A673 (cell line): ENCODE measurements at regions not wholly inside any gene's neighbourhood (a gene's known extent, or its start where the extent isn't known, plus 50 kb on each side); places are given as distances from the start of the nearest gene placed in this dataset.

ENCODE experiments used
- BruUV-seq: library from RNA; stranded (reverse); fragments of 400-500 nt; replicated peaks from 2 replicates; lab custom pipeline; 2021; lab: Mats Ljungman, UMichigan
- CTCF ChIA-PET: fragments of 300-600 bp; sonication (Branson Sonifier 250); formaldehyde crosslinking; loops from one replicate; lab custom pipeline; 2022; ENCODE audit warnings: antibody characterized with exemption; lab: Charles Lee
- POLR2A ChIA-PET: fragments of 300-600 bp; sonication (Branson Sonifier 250); formaldehyde crosslinking; loops from one replicate; lab custom pipeline; 2022; ENCODE audit warnings: antibody characterized with exemption; ENCODE audit not compliant: low non-redundant PET; lab: Charles Lee
- DNase-seq: peaks from one replicate; pipeline ENCODE4 v3.0.0-alpha.2; 2015; ENCODE audit warnings: low spot score
- H3K27ac ChIP-seq: fragments of 200-600 bp; sonication (generic); 2 replicates; pipeline ENCODE4 v1.5.1; 2016; ENCODE audit warnings: mixed run types, low read depth, mild to moderate bottlenecking, mixed read lengths, antibody characterized with exemption, low read length; ENCODE audit not compliant: poor library complexity, severe bottlenecking
- H3K27me3 ChIP-seq: fragments of 200-600 bp; sonication (generic); replicated peaks from 2 replicates; pipeline ENCODE4 v1.6.1; 2017; ENCODE audit warnings: mixed run types, low read depth, mild to moderate bottlenecking, mixed read lengths, antibody characterized with exemption, low read length; ENCODE audit not compliant: insufficient read depth, poor library complexity
- H3K36me3 ChIP-seq: fragments of 200-600 bp; sonication (generic); 2 replicates; pipeline ENCODE4 v1.6.1; 2016; ENCODE audit warnings: mixed run types, mild to moderate bottlenecking, mixed read lengths, antibody characterized with exemption, low read length; ENCODE audit not compliant: insufficient read depth, poor library complexity, severe bottlenecking
- H3K4me1 ChIP-seq: fragments of 200-600 bp; sonication (generic); 2 replicates; pipeline ENCODE4 v1.6.1; 2017; ENCODE audit warnings: mixed run types, mild to moderate bottlenecking, mixed read lengths, antibody characterized with exemption, low read length; ENCODE audit not compliant: insufficient read depth, poor library complexity, severe bottlenecking
- H3K4me3 ChIP-seq: fragments of 200-600 bp; sonication (generic); 2 replicates; pipeline ENCODE4 v1.5.1; 2016; ENCODE audit warnings: low read depth, mixed run types, mild to moderate bottlenecking, mixed read lengths, low read length; ENCODE audit not compliant: poor library complexity, severe bottlenecking
- H3K9me3 ChIP-seq: fragments of 200-600 bp; sonication (generic); 2 replicates; pipeline ENCODE4 v1.6.1; 2016; ENCODE audit warnings: mixed run types, low read depth, mild to moderate bottlenecking, mixed read lengths, antibody characterized with exemption, low read length; ENCODE audit not compliant: poor library complexity, severe bottlenecking
- CTCF ChIP-seq: fragments of 300-800, 200-600 bp; sonication (generic); conservative IDR thresholded peaks from 2 replicates; pipeline ENCODE4 v1.5.1; 2017; ENCODE audit warnings: low read depth, mild to moderate bottlenecking, antibody characterized with exemption, low read length, moderate library complexity, mixed read lengths
- EZH2 ChIP-seq: fragments of 200-600 bp; sonication (generic); IDR thresholded peaks from 2 replicates; pipeline ENCODE4 v1.6.1; 2017; ENCODE audit warnings: borderline replicate concordance, low read depth, mild to moderate bottlenecking, mixed read lengths, antibody characterized with exemption, low read length; ENCODE audit not compliant: poor library complexity, severe bottlenecking
- intact Hi-C: fragments of 100-400 bp; cut with micrococcal nuclease; formaldehyde crosslinking; loops from one replicate; pipeline ENCODE4 v1.10.0; 2022; ENCODE audit not compliant: unreplicated experiment

- H3K27ac ChIP-seq: no peak overlapping the region
- intact Hi-C loops: no loop called here
- H3K4me3 ChIP-seq: no peak overlapping the region
- no peaks in the 10 kb centered on the region for H3K27me3 ChIP-seq
- no TSS peak for BruUV-seq
- no peak for TF ChIP-seq EZH2
- no peak for TF ChIP-seq CTCF
- H3K36me3 ChIP-seq: no peaks in the 10 kb centered on the region
- DNase-seq: no peak
- ChIA-PET POLR2A (no interaction called here), CTCF (no interaction called here)
- H3K4me1 ChIP-seq: no peaks in the 10 kb centered on the region
- H3K9me3 ChIP-seq: no peaks in the 10 kb centered on the region
These were observed 72.8 kb upstream of the NEIL3 start for GRCh38 chr4:177236886-177237285.

GRCh38 chr4:177237291-177237690 is 72.4 kb upstream of the NEIL3 start:
- H3K27ac ChIP-seq: no peak overlapping the region
- BruUV-seq: no TSS peak
- H3K27me3 ChIP-seq: no peaks in the 10 kb centered on the region
- no peaks in the 10 kb centered on the region for H3K9me3 ChIP-seq
- TF ChIP-seq CTCF (no peak), EZH2 (no peak)
- CTCF ChIA-PET: no interaction called here
- intact Hi-C loops: no loop called here
- H3K4me3 ChIP-seq: no peak overlapping the region
- POLR2A ChIA-PET: no interaction called here
- no peaks in the 10 kb centered on the region for H3K4me1 ChIP-seq
- H3K36me3 ChIP-seq: no peaks in the 10 kb centered on the region
- no peak for DNase-seq

GRCh38 chr4:177239477-177239876 is 70.2 kb upstream of the NEIL3 start:
- Histone ChIP-seq H3K9me3 (no peaks in the 10 kb centered on the region), H3K4me3 (no peak overlapping the region), H3K27ac (no peak overlapping the region), H3K27me3 (no peaks in the 10 kb centered on the region), H3K4me1 (no peaks in the 10 kb centered on the region), H3K36me3 (no peaks in the 10 kb centered on the region)
- ChIA-PET CTCF (no interaction called here), POLR2A (no interaction called here)
- TF ChIP-seq EZH2 (no peak), CTCF (no peak)
- DNase-seq: no peak
- BruUV-seq: no TSS peak
- intact Hi-C loops: no loop called here
